ENCODE measurements at regions not wholly inside any gene's neighbourhood (a gene's known extent, or its start where the extent isn't known, plus 50 kb on each side); places are given as distances from the start of the nearest gene placed in this dataset.

DNA sequence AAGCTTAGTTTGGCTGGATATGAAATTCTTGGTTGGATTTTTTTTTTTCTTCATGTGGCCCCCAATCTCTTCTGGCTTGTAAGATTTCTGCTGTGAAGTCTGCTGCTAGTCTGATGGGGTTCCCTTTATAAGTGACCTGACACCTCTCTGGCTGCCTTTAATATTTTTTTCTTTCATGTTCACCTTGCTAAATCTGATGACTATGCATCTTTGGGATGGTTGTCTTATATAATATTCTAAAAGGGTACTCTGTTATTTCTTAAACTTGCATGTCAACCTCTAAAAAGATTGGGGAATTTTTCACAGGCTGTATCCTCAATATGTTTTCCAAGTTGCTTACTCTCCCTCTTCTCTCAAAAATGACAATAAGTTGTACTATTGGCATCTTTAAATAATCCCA, 500.0 kb downstream of the CAAP1 start:
- no peak overlapping the region for H3K9ac ChIP-seq (ENCODE audit: low read depth in 1 of 2, low read length in 2 of 2)
- H3K4me3 ChIP-seq (ENCODE audit: low read depth in 1 of 2, low read length in 2 of 2): no peak overlapping the region
- no peaks in the 10 kb centered on the region for H3K36me3 ChIP-seq (ENCODE audit: control insufficient read depth in 1 of 2, insufficient read depth in 2 of 2, low read length in 2 of 2)
- no peaks in the 10 kb centered on the region for H3K4me1 ChIP-seq (ENCODE audit: control insufficient read depth in 1 of 2, insufficient read depth in 2 of 2, low read length in 2 of 2)
- H3K27ac ChIP-seq (ENCODE audit: low read depth, low read length): no peak overlapping the region
- no peaks in the 10 kb centered on the region for H3K27me3 ChIP-seq (ENCODE audit: control insufficient read depth in 1 of 2, insufficient read depth in 2 of 2, low read length in 2 of 2)
- H3K9me3 ChIP-seq (ENCODE audit: control insufficient read depth in 1 of 2, low read length in 2 of 2): peaks cover 0 to 8% of the 10 kb centered on the region in 2 donors

DNA sequence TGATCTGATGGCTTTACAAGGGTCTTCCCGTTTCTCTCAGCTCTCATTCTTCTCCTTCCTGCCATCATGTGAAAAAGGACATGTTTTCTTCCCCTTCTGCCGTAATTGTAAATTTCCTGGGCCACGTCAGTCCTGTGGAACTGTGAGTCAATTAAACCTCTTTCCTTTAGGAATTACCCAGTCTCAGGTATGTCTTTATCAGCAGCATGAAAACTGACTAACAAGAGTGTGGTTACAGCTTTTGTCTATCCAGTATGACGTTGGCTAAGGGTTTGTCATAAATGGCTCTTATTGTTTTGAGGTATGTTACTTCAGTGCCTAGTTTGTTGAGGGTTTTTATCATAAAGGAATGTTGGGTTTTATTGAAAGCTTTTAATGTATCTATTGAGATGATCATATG, 501.6 kb downstream of the CAAP1 start:
- Histone ChIP-seq H3K27ac (ENCODE audit: low read depth, low read length) (no peak overlapping the region), H3K27me3 (ENCODE audit: control insufficient read depth in 1 of 2, insufficient read depth in 2 of 2, low read length in 2 of 2) (no peaks in the 10 kb centered on the region), H3K4me3 (ENCODE audit: low read depth in 1 of 2, low read length in 2 of 2) (no peak overlapping the region), H3K9me3 (ENCODE audit: control insufficient read depth in 1 of 2, low read length in 2 of 2) (peaks cover 0 to 8% of the 10 kb centered on the region in 2 donors), H3K9ac (ENCODE audit: low read depth in 1 of 2, low read length in 2 of 2) (no peak overlapping the region), H3K36me3 (ENCODE audit: control insufficient read depth in 1 of 2, insufficient read depth in 2 of 2, low read length in 2 of 2) (no peaks in the 10 kb centered on the region), H3K4me1 (ENCODE audit: control insufficient read depth in 1 of 2, insufficient read depth in 2 of 2, low read length in 2 of 2) (no peaks in the 10 kb centered on the region)

DNA sequence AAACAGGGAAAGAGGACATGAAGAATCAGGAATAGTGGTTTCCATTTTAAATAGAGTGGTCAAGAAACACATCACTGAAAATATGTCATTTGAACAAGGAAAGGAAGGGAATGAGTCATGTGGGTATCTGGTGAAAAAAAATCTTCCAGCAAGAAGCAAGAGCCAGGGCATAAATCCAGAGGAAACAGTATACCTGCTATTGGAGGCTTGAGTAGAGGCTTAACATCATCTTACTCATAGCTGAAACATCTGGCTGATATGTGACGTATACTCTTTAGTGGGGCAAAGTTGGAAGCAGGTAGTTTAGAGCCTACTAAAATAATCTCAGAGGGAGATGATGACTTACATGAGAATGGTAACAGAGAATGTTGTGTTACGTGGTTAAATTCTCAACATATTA, 517.2 kb downstream of the CAAP1 start:
- Histone ChIP-seq H3K27me3 (ENCODE audit: control insufficient read depth in 1 of 2, insufficient read depth in 2 of 2, low read length in 2 of 2) (no peaks in the 10 kb centered on the region), H3K27ac (ENCODE audit: low read depth, low read length) (no peak overlapping the region), H3K9me3 (ENCODE audit: control insufficient read depth in 1 of 2, low read length in 2 of 2) (no peaks in the 10 kb centered on the region), H3K4me1 (ENCODE audit: control insufficient read depth in 1 of 2, insufficient read depth in 2 of 2, low read length in 2 of 2) (no peaks in the 10 kb centered on the region), H3K4me3 (ENCODE audit: low read depth in 1 of 2, low read length in 2 of 2) (no peak overlapping the region), H3K36me3 (ENCODE audit: control insufficient read depth in 1 of 2, insufficient read depth in 2 of 2, low read length in 2 of 2) (no peaks in the 10 kb centered on the region), H3K9ac (ENCODE audit: low read depth in 1 of 2, low read length in 2 of 2) (no peak overlapping the region)

- no peaks in the 10 kb centered on the region for H3K4me1 ChIP-seq (ENCODE audit: control insufficient read depth in 1 of 2, insufficient read depth in 2 of 2, low read length in 2 of 2)
- H3K36me3 ChIP-seq (ENCODE audit: control insufficient read depth in 1 of 2, insufficient read depth in 2 of 2, low read length in 2 of 2): no peaks in the 10 kb centered on the region
- H3K27ac ChIP-seq (ENCODE audit: low read depth, low read length): no peak overlapping the region
- no peaks in the 10 kb centered on the region for H3K9me3 ChIP-seq (ENCODE audit: control insufficient read depth in 1 of 2, low read length in 2 of 2)
- H3K9ac ChIP-seq (ENCODE audit: low read depth in 1 of 2, low read length in 2 of 2): no peak overlapping the region
- no peaks in the 10 kb centered on the region for H3K27me3 ChIP-seq (ENCODE audit: control insufficient read depth in 1 of 2, insufficient read depth in 2 of 2, low read length in 2 of 2)
- no peak overlapping the region for H3K4me3 ChIP-seq (ENCODE audit: low read depth in 1 of 2, low read length in 2 of 2)
Measured at GRCh38 chr9:26373616-26374015, 519.0 kb downstream of the CAAP1 start.

DNA sequence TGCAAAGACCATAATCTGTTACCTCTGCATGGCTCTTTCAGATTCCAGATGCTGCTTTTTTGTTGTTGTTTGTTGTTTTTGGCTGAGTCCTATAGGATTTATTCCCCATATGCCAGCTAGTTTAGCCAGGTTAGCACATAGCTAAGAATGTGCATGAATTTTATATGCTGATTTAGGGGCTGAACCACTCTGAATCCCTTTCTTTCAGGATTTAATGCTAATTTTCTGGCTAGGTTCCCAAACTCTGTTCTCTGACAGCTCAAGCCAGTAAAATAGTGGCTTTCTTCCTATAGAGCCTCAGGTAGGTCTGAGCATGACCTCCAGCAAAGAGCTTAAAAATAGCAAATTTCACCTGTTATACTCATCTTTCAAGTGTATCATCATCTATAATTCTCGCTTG, 521.4 kb downstream of the CAAP1 start:
- no peak overlapping the region for H3K9ac ChIP-seq (ENCODE audit: low read depth in 1 of 2, low read length in 2 of 2)
- no peaks in the 10 kb centered on the region for H3K36me3 ChIP-seq (ENCODE audit: control insufficient read depth in 1 of 2, insufficient read depth in 2 of 2, low read length in 2 of 2)
- H3K27me3 ChIP-seq (ENCODE audit: control insufficient read depth in 1 of 2, insufficient read depth in 2 of 2, low read length in 2 of 2): no peaks in the 10 kb centered on the region
- no peak overlapping the region for H3K27ac ChIP-seq (ENCODE audit: low read depth, low read length)
- H3K9me3 ChIP-seq (ENCODE audit: control insufficient read depth in 1 of 2, low read length in 2 of 2): no peaks in the 10 kb centered on the region
- H3K4me1 ChIP-seq (ENCODE audit: control insufficient read depth in 1 of 2, insufficient read depth in 2 of 2, low read length in 2 of 2): no peaks in the 10 kb centered on the region
- H3K4me3 ChIP-seq (ENCODE audit: low read depth in 1 of 2, low read length in 2 of 2): no peak overlapping the region

DNA sequence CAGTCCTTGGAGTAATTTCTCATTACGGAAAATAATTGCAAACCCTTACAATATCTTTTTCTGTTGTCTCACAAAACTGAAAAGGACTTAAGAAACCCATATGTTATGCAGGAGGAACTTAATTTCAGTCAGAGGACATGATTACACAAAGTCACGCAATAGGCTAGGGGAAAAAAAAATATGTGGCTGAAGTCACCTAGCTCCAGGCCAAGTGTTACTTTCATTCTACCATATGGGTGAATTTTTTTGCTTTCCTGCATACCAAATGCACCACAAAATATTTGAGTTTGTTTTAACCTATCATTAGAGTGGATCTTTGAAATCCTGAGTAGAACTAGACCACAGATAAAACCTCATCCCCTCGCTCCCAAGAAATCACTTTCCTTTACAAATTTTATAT, 523.5 kb downstream of the CAAP1 start:
- Histone ChIP-seq H3K9me3 (ENCODE audit: control insufficient read depth in 1 of 2, low read length in 2 of 2) (no peaks in the 10 kb centered on the region), H3K27ac (ENCODE audit: low read depth, low read length) (no peak overlapping the region), H3K4me3 (ENCODE audit: low read depth in 1 of 2, low read length in 2 of 2) (no peak overlapping the region), H3K9ac (ENCODE audit: low read depth in 1 of 2, low read length in 2 of 2) (no peak overlapping the region), H3K4me1 (ENCODE audit: control insufficient read depth in 1 of 2, insufficient read depth in 2 of 2, low read length in 2 of 2) (no peaks in the 10 kb centered on the region), H3K27me3 (ENCODE audit: control insufficient read depth in 1 of 2, insufficient read depth in 2 of 2, low read length in 2 of 2) (no peaks in the 10 kb centered on the region), H3K36me3 (ENCODE audit: control insufficient read depth in 1 of 2, insufficient read depth in 2 of 2, low read length in 2 of 2) (no peaks in the 10 kb centered on the region)

GRCh38 chr9:26368241-26368640, 524.4 kb downstream of the CAAP1 start:
- no peak overlapping the region for H3K4me3 ChIP-seq (ENCODE audit: low read depth in 1 of 2, low read length in 2 of 2)
- H3K27me3 ChIP-seq (ENCODE audit: control insufficient read depth in 1 of 2, insufficient read depth in 2 of 2, low read length in 2 of 2): no peaks in the 10 kb centered on the region
- no peaks in the 10 kb centered on the region for H3K36me3 ChIP-seq (ENCODE audit: control insufficient read depth in 1 of 2, insufficient read depth in 2 of 2, low read length in 2 of 2)
- H3K9me3 ChIP-seq (ENCODE audit: control insufficient read depth in 1 of 2, low read length in 2 of 2): no peaks in the 10 kb centered on the region
- no peak overlapping the region for H3K9ac ChIP-seq (ENCODE audit: low read depth in 1 of 2, low read length in 2 of 2)
- H3K4me1 ChIP-seq (ENCODE audit: control insufficient read depth in 1 of 2, insufficient read depth in 2 of 2, low read length in 2 of 2): no peaks in the 10 kb centered on the region
- no peak overlapping the region for H3K27ac ChIP-seq (ENCODE audit: low read depth, low read length)

GRCh38 chr9:26361010-26361409, 531.6 kb downstream of the CAAP1 start:
- no peak overlapping the region for H3K9ac ChIP-seq (ENCODE audit: low read depth in 1 of 2, low read length in 2 of 2)
- peaks cover 0 to 2% of the 10 kb centered on the region in 2 donors for H3K9me3 ChIP-seq (ENCODE audit: control insufficient read depth in 1 of 2, low read length in 2 of 2)
- H3K4me1 ChIP-seq (ENCODE audit: control insufficient read depth in 1 of 2, insufficient read depth in 2 of 2, low read length in 2 of 2): no peaks in the 10 kb centered on the region
- H3K27ac ChIP-seq (ENCODE audit: low read depth, low read length): no peak overlapping the region
- H3K27me3 ChIP-seq (ENCODE audit: control insufficient read depth in 1 of 2, insufficient read depth in 2 of 2, low read length in 2 of 2): no peaks in the 10 kb centered on the region
- no peaks in the 10 kb centered on the region for H3K36me3 ChIP-seq (ENCODE audit: control insufficient read depth in 1 of 2, insufficient read depth in 2 of 2, low read length in 2 of 2)
- no peak overlapping the region for H3K4me3 ChIP-seq (ENCODE audit: low read depth in 1 of 2, low read length in 2 of 2)

DNA sequence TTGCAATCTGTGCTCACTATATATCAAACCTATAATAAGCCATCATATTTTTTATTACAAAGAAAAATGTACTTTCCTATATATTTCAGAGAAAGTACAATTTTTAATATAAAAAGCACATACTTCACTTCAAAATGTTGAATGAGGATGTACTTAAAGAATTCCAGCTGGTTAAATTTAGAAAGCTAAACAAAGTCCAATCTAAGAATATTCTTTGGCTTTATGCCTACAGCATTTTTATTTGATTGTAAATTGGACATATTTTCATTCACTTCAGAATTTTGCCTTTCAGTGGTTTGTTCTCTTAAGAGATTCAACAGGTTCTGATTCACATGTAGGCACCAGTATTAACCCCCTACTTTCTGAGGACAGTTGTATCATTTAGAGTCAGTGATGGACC, 533.8 kb downstream of the CAAP1 start:
- Histone ChIP-seq H3K4me1 (ENCODE audit: control insufficient read depth in 1 of 2, insufficient read depth in 2 of 2, low read length in 2 of 2) (no peaks in the 10 kb centered on the region), H3K36me3 (ENCODE audit: control insufficient read depth in 1 of 2, insufficient read depth in 2 of 2, low read length in 2 of 2) (no peaks in the 10 kb centered on the region), H3K27ac (ENCODE audit: low read depth, low read length) (no peak overlapping the region), H3K4me3 (ENCODE audit: low read depth in 1 of 2, low read length in 2 of 2) (no peak overlapping the region), H3K9ac (ENCODE audit: low read depth in 1 of 2, low read length in 2 of 2) (no peak overlapping the region), H3K9me3 (ENCODE audit: control insufficient read depth in 1 of 2, low read length in 2 of 2) (peaks cover 0 to 2% of the 10 kb centered on the region in 2 donors), H3K27me3 (ENCODE audit: control insufficient read depth in 1 of 2, insufficient read depth in 2 of 2, low read length in 2 of 2) (no peaks in the 10 kb centered on the region)

DNA sequence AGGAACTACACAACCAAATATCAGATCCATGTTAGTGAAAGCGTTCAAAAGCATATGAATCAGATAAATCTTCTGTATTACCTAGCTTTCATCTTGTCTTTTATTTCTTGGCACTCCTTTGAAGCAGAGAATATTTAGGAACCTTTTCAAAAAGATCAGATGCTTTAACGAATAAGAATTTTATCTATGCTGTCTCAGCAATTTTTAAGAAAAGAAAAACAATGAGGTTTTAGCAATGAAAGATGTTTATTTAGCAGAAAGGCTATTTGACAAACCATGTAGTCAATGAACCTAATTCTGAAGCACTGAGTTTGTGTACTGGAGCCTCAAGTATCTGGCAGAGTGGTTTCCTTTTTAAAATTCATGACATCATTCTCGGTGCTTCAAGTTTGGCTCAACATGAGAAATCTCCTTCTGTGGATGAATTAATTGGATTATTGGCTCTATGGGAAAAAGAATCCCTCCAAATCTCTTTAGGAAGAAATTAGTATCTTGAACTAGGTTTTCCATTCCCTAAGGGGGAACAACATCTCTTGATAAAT, 534.7 kb downstream of the CAAP1 start:
- Histone ChIP-seq H3K4me1 (ENCODE audit: control insufficient read depth in 1 of 2, insufficient read depth in 2 of 2, low read length in 2 of 2) (no peaks in the 10 kb centered on the region), H3K9me3 (ENCODE audit: control insufficient read depth in 1 of 2, low read length in 2 of 2) (peaks cover 0 to 2% of the 10 kb centered on the region in 2 donors), H3K4me3 (ENCODE audit: low read depth in 1 of 2, low read length in 2 of 2) (no peak overlapping the region), H3K9ac (ENCODE audit: low read depth in 1 of 2, low read length in 2 of 2) (no peak overlapping the region), H3K27me3 (ENCODE audit: control insufficient read depth in 1 of 2, insufficient read depth in 2 of 2, low read length in 2 of 2) (no peaks in the 10 kb centered on the region), H3K27ac (ENCODE audit: low read depth, low read length) (no peak overlapping the region), H3K36me3 (ENCODE audit: control insufficient read depth in 1 of 2, insufficient read depth in 2 of 2, low read length in 2 of 2) (no peaks in the 10 kb centered on the region)

- Histone ChIP-seq H3K9ac (ENCODE audit: low read depth in 1 of 2, low read length in 2 of 2) (no peak overlapping the region), H3K27ac (ENCODE audit: low read depth, low read length) (no peak overlapping the region), H3K36me3 (ENCODE audit: control insufficient read depth in 1 of 2, insufficient read depth in 2 of 2, low read length in 2 of 2) (no peaks in the 10 kb centered on the region), H3K9me3 (ENCODE audit: control insufficient read depth in 1 of 2, low read length in 2 of 2) (no peaks in the 10 kb centered on the region), H3K27me3 (ENCODE audit: control insufficient read depth in 1 of 2, insufficient read depth in 2 of 2, low read length in 2 of 2) (no peaks in the 10 kb centered on the region), H3K4me1 (ENCODE audit: control insufficient read depth in 1 of 2, insufficient read depth in 2 of 2, low read length in 2 of 2) (no peaks in the 10 kb centered on the region), H3K4me3 (ENCODE audit: low read depth in 1 of 2, low read length in 2 of 2) (no peak overlapping the region)
Measured at GRCh38 chr9:26356491-26356890, 536.1 kb downstream of the CAAP1 start.

All from duodenal mucosa (tissue), 2 donors.